IMR-90 (cell line): ENCODE measurements at regions not wholly inside any gene's neighbourhood (a gene's known extent, or its start where the extent isn't known, plus 50 kb on each side); places are given as distances from the start of the nearest gene placed in this dataset.

Experiments used
- ATAC-seq: fragments of 200-7000 bp; cut with Tn5 transposase; 2 replicates; pipeline ENCODE4 v1.9.1; 2020; ENCODE audit warnings: low read depth, mild to moderate bottlenecking, moderate library complexity
- BruUV-seq: library from RNA; stranded (reverse); fragments of 400-500 nt; replicated peaks from 2 replicates; lab custom pipeline; 2021; lab: Mats Ljungman, UMichigan
- CTCF ChIA-PET: fragments of 300-600 bp; formaldehyde crosslinking; extraction: SDS; loops from one replicate; lab custom pipeline; 2021; ENCODE audit warnings: antibody characterized with exemption; lab: Yijun Ruan, JAX
- POLR2A ChIA-PET: fragments of 300-600 bp; sonication (Branson Sonifier 250); formaldehyde crosslinking; loops from one replicate; lab custom pipeline; 2022; ENCODE audit warnings: antibody characterized with exemption; ENCODE audit not compliant: unreplicated experiment; lab: Charles Lee
- DNase-seq: peaks from one replicate; pipeline ENCODE4 v3.0.0; 2013
- H2AFZ ChIP-seq: replicated peaks from 2 replicates; pipeline ENCODE3; 2013; ENCODE audit warnings: low read length, mild to moderate bottlenecking; ENCODE audit not compliant: poor library complexity
- H2AK5ac ChIP-seq: 2 replicates; pipeline ENCODE4 v1.6.1; 2013; ENCODE audit warnings: low read depth, low read length, inconsistent platforms
- H2AK9ac ChIP-seq: replicated peaks from 2 replicates; pipeline ENCODE3; 2013; ENCODE audit warnings: mild to moderate bottlenecking, low read depth, low read length, moderate library complexity; ENCODE audit not compliant: poor library complexity
- H2BK120ac ChIP-seq: 2 replicates; pipeline ENCODE4 v1.6.1; 2013; ENCODE audit warnings: low read depth, low read length, inconsistent platforms
- H2BK15ac ChIP-seq: 3 replicates; pipeline ENCODE4 v1.6.1; 2013; ENCODE audit warnings: low read depth, low read length, inconsistent platforms
- H2BK20ac ChIP-seq: 2 replicates; pipeline ENCODE4 v1.6.1; 2013; ENCODE audit warnings: low read depth, mild to moderate bottlenecking, inconsistent platforms, low read length, moderate library complexity
- H2BK5ac ChIP-seq: 2 replicates; pipeline ENCODE4 v1.6.1; 2013; ENCODE audit warnings: mild to moderate bottlenecking, low read depth, low read length, inconsistent platforms; ENCODE audit not compliant: poor library complexity, severe bottlenecking
- H3K14ac ChIP-seq: replicated peaks from 2 replicates; pipeline ENCODE4 v1.6.1; 2013; ENCODE audit warnings: low read depth, low read length, inconsistent platforms
- H3K18ac ChIP-seq: 2 replicates; pipeline ENCODE4 v1.6.1; 2013; ENCODE audit warnings: low read depth, low read length, control low read depth
- H3K23ac ChIP-seq: 2 replicates; pipeline ENCODE4 v1.6.1; 2013; ENCODE audit warnings: low read depth, low read length, inconsistent platforms
- H3K27ac ChIP-seq: 2 replicates; pipeline ENCODE4 v1.5.1; 2013; ENCODE audit warnings: mild to moderate bottlenecking, control low read depth, low read length; ENCODE audit not compliant: insufficient read depth
- H3K27me3 ChIP-seq: 2 replicates; pipeline ENCODE4 v1.6.1; 2013; ENCODE audit warnings: low read length; ENCODE audit not compliant: control insufficient read depth, insufficient read depth
- H3K36me3 ChIP-seq: 2 replicates; pipeline ENCODE4 v1.6.1; 2013; ENCODE audit warnings: low read length, mixed read lengths; ENCODE audit not compliant: control insufficient read depth, insufficient read depth
- H3K4ac ChIP-seq: 2 replicates; pipeline ENCODE4 v1.6.1; 2013; ENCODE audit warnings: low read depth, low read length, inconsistent platforms
- H3K4me1 ChIP-seq: 2 replicates; pipeline ENCODE4 v1.6.1; 2013; ENCODE audit warnings: low read length, mixed read lengths; ENCODE audit not compliant: control insufficient read depth, insufficient read depth
- H3K4me2 ChIP-seq: 2 replicates; pipeline ENCODE4 v1.6.1; 2013; ENCODE audit warnings: low read depth, mild to moderate bottlenecking, control low read depth, low read length, moderate library complexity
- H3K4me3 ChIP-seq: 2 replicates; pipeline ENCODE4 v1.5.1; 2013; ENCODE audit warnings: low read depth, mild to moderate bottlenecking, control low read depth, low read length, moderate library complexity; ENCODE audit not compliant: insufficient read depth
- H3K56ac ChIP-seq: 2 replicates; pipeline ENCODE4 v1.6.1; 2013; ENCODE audit warnings: low read length, inconsistent platforms; ENCODE audit not compliant: insufficient read depth; ENCODE audit errors: extremely low read depth
- H3K79me1 ChIP-seq, 2 experiments: 2 replicates each; pipeline ENCODE4 v1.6.1; 2013; ENCODE audit warnings: low read length in 2 of 2, inconsistent platforms in 1 of 2, low read depth in 1 of 2
- H3K9ac ChIP-seq: 2 replicates; pipeline ENCODE4 v1.6.1; 2013; ENCODE audit warnings: low read depth, low read length, control low read depth
- H3K9me1 ChIP-seq: 2 replicates; pipeline ENCODE4 v1.6.1; 2013; ENCODE audit warnings: low read length, inconsistent platforms; ENCODE audit not compliant: insufficient read depth
- H3K9me3 ChIP-seq: 2 replicates; pipeline ENCODE4 v1.6.1; 2013; ENCODE audit warnings: low read length; ENCODE audit not compliant: control insufficient read depth, insufficient read depth
- H4K20me1 ChIP-seq: 2 replicates; pipeline ENCODE4 v1.6.1; 2013; ENCODE audit warnings: low read length, inconsistent platforms; ENCODE audit not compliant: insufficient read depth
- H4K5ac ChIP-seq: 2 replicates; pipeline ENCODE4 v1.6.1; 2013; ENCODE audit warnings: mild to moderate bottlenecking, low read depth, low read length, control low read depth
- H4K8ac ChIP-seq, 2 experiments: 2 replicates each; pipeline ENCODE4 v1.6.1; 2013; ENCODE audit warnings: low read depth in 2 of 2, low read length in 2 of 2, control low read depth in 1 of 2, inconsistent platforms in 1 of 2
- H4K91ac ChIP-seq: 2 replicates; pipeline ENCODE4 v1.6.1; 2013; ENCODE audit warnings: low read depth, low read length, inconsistent platforms; ENCODE audit not compliant: insufficient read depth
- CEBPB ChIP-seq: IDR thresholded peaks from 2 replicates; pipeline ENCODE4 v1.6.1; 2012; ENCODE audit warnings: low read depth, low read length, improper control_type of control experiment
- MAZ ChIP-seq: IDR thresholded peaks from 2 replicates; pipeline ENCODE4 v1.6.1; 2012; ENCODE audit warnings: low read depth, mild to moderate bottlenecking, low read length, improper control_type of control experiment, moderate library complexity, borderline replicate concordance
- POLR2A ChIP-seq: IDR thresholded peaks from 2 replicates; pipeline ENCODE4 v1.6.1; 2012; ENCODE audit warnings: mild to moderate bottlenecking, low read depth, low read length
- RAD21 ChIP-seq: IDR thresholded peaks from 2 replicates; pipeline ENCODE4 v1.6.1; 2012; ENCODE audit warnings: low read length, improper control_type of control experiment
- WGBS, 2 experiments: methylation state at CpG; one replicate each; pipeline versions ENCODE4 v1.1.5 to v1.1.7; 2013; ENCODE audit warnings: missing lambda C conversion rate in 2 of 2; ENCODE audit not compliant: insufficient read length in 1 of 2; ENCODE audit errors: extremely low coverage in 2 of 2; 5-methylcytosine and 5-hydroxymethylcytosine counted together
- dilution Hi-C: fragments of 300-500 bp; cut with HindIII; formaldehyde crosslinking; loops from one replicate; pipeline ENCODE4 v1.14.3; 2018; ENCODE audit warnings: low sequenced_read_pairs; ENCODE audit not compliant: unreplicated experiment
- in situ Hi-C: fragments of 300-500 bp; cut with MboI; formaldehyde crosslinking; loops from 3 replicates; pipeline ENCODE4 v1.14.3; 2019; ENCODE audit warnings: low sequenced_read_pairs, inconsistent platforms, mixed read lengths
- intact Hi-C: fragments of 100-400 bp; cut with micrococcal nuclease; formaldehyde crosslinking; loops from 2 replicates; pipeline ENCODE4 v1.10.0; 2022

- TF ChIP-seq MAZ = no peak
- no peak for TF ChIP-seq POLR2A
Observed at GRCh38 chr21:16194788-16195537, 465.2 kb downstream of the USP25 start (continued).

GRCh38 chr21:16195538-16195910, 465.7 kb downstream of the USP25 start:
- Histone ChIP-seq H2BK20ac (no peak overlapping the region), H3K27me3 (no peaks in the 10 kb centered on the region), H2AK9ac (no peak overlapping the region), H3K4ac (no peak overlapping the region), H2BK15ac (no peak overlapping the region), H3K9me3 (no peaks in the 10 kb centered on the region), H4K5ac (peak overlapping the region; percentile 36; the same call in 1 of the 2 replicates), H3K14ac (no peak overlapping the region), H3K27ac (no peak overlapping the region), H4K20me1 (no peaks in the 10 kb centered on the region), H3K18ac (no peak overlapping the region), H3K4me3 (no peak overlapping the region), H4K91ac (no peak overlapping the region), H2AK5ac (no peak overlapping the region), H3K4me1 (peaks cover 7% of the 10 kb centered on the region), H3K9me1 (no peaks in the 10 kb centered on the region), H3K23ac (no peak overlapping the region), H2BK120ac (no peak overlapping the region), H2AFZ (no peak overlapping the region), H3K9ac (peak overlapping the region; percentile 41; the same call in 1 of the 2 replicates), H4K8ac (peak overlapping the region in 1 of 2 experiments; percentile 12; a peak in 1 of 4 replicates), H2BK5ac (peak overlapping the region; percentile 62), H3K36me3 (no peaks in the 10 kb centered on the region), H3K56ac (no peak overlapping the region), H3K4me2 (peak overlapping the region; percentile 86), H3K79me1 (no peaks in the 10 kb centered on the region)
- no CpG with 5 or more reads among the region's 4 CpGs for WGBS, 2 experiments
- in situ Hi-C loops (no loop called here), intact Hi-C loops (no loop called here), dilution Hi-C loops (no loop called here)
- POLR2A ChIA-PET = no interaction called here
- DNase-seq (peak; percentile 70), ATAC-seq (peak; percentile 37; the same call in 1 of the 2 replicates)
- no TSS peak for BruUV-seq
- CTCF ChIA-PET = interaction anchor here (0.5 to 1.2 kb wide), 3 partner anchors 11 to 408 kb away, joined by 3 to 5 read pairs (median 3); no protein-coding TSS in a partner anchor
- TF ChIP-seq CEBPB = peak; percentile 44; the same call in 1 of the 2 replicates
- TF ChIP-seq RAD21 = no peak
